ENCODE measurements at regions not wholly inside any gene's neighbourhood (a gene's known extent, or its start where the extent isn't known, plus 50 kb on each side); places are given as distances from the start of the nearest gene placed in this dataset.

GRCh38 chr9:6703898-6704639, 53.7 kb upstream of the KDM4C start:
- Mint-ChIP-seq H3K27ac (peak overlapping the region; percentile 91), H3K36me3 (ENCODE audit: low read depth) (no peaks in the 10 kb centered on the region), H3K4me1 (ENCODE audit: low read depth) (peaks cover 11% of the 10 kb centered on the region), H3K4me3 (peak overlapping the region; percentile 94), H3K9me3 (peaks cover 3% of the 10 kb centered on the region), H3K27me3 (no peaks in the 10 kb centered on the region)
- DNase-seq (peak; percentile 92), ATAC-seq (peak; percentile 86)
- ChIA-PET CTCF (interaction anchor here (1.5 to 1.6 kb wide), 2 partner anchors 37 to 119 kb away, joined by 4 to 6 read pairs; no protein-coding TSS in a partner anchor), POLR2A (interaction anchor here (0.8 to 4.4 kb wide), 10 partner anchors 11 to 292 kb away, joined by 3 to 43 read pairs (median 6); partner anchors contain the start of gene KDM4C)
- intact Hi-C loops (cut with micrococcal nuclease) = no loop called here
- no peak for TF ChIP-seq CTCF (IDR thresholded peaks at IDR 0.05)

GRCh38 chr9:6702707-6703106, 55.1 kb upstream of the KDM4C start:
- Mint-ChIP-seq H3K27me3 (no peaks in the 10 kb centered on the region), H3K9me3 (no peaks in the 10 kb centered on the region), H3K27ac (peak overlapping the region; percentile 91), H3K4me3 (peak overlapping the region; percentile 94), H3K4me1 (ENCODE audit: low read depth) (peaks cover 11% of the 10 kb centered on the region), H3K36me3 (ENCODE audit: low read depth) (no peaks in the 10 kb centered on the region)
- no peak for ATAC-seq
- ChIA-PET POLR2A (interaction anchor here (1.3 to 4.4 kb wide), 6 partner anchors 10 to 55 kb away, joined by 5 to 43 read pairs (median 17); partner anchors contain the start of gene KDM4C), CTCF (interaction anchor here (1.5 kb wide), 1 partner anchor 118 kb away, joined by 4 read pairs; no protein-coding TSS in a partner anchor)
- no peak for DNase-seq
- intact Hi-C loops (cut with micrococcal nuclease) = no loop called here
- no peak for TF ChIP-seq CTCF (IDR thresholded peaks at IDR 0.05)

- Mint-ChIP-seq H3K27me3 (no peaks in the 10 kb centered on the region), H3K27ac (no peak overlapping the region), H3K36me3 (ENCODE audit: low read depth) (no peaks in the 10 kb centered on the region), H3K4me3 (no peak overlapping the region), H3K9me3 (no peaks in the 10 kb centered on the region), H3K4me1 (ENCODE audit: low read depth) (no peaks in the 10 kb centered on the region)
- intact Hi-C loops (cut with micrococcal nuclease) = no loop called here
- DNase-seq = no peak
- ATAC-seq = no peak
- ChIA-PET POLR2A (no interaction called here), CTCF (no interaction called here)
- TF ChIP-seq CTCF (IDR thresholded peaks at IDR 0.05) = no peak
These were observed 50.6 kb upstream of the GLDC start for GRCh38 chr9:6696178-6696577.

DNA sequence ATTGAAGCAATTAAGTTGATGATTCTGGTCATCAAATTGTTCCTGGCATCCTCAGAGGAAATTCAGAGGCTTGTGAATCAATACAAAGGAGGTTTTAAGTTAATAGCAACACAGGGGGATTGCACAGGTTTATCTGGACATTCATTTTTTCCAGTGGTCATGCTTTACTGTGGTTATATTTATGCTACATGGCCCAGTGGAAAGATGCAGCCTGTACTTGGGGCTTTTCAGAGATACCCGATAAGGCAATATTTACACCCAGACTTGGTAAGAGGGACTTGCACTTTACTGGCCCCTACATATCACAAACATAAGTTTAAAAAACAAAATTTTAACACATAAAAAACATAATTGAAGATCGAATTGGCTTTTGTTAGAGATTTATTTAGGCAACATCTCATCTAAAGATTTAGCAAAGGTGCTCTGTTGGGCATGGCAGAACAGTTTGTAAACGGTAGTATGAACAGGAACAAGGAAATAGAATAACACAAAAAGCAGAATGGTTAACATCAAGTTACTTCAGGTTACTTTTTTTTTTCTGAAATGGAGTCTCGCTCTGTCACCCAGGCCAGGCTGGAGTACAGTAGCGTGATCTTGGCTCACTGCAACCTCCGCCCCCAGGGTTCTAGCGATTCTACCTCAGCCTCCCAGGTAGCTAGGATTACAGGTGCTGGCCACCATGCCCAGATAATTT, 49.7 kb upstream of the GLDC start:
- intact Hi-C loops (cut with micrococcal nuclease) = no loop called here
- H3K4me3 Mint-ChIP-seq = no peak overlapping the region
- no peak for DNase-seq
- no peaks in the 10 kb centered on the region for H3K36me3 Mint-ChIP-seq (ENCODE audit: low read depth)
- no peak for TF ChIP-seq CTCF (IDR thresholded peaks at IDR 0.05)
- POLR2A ChIA-PET = no interaction called here
- CTCF ChIA-PET = no interaction called here
- no peak overlapping the region for H3K27ac Mint-ChIP-seq
- no peaks in the 10 kb centered on the region for H3K27me3 Mint-ChIP-seq
- ATAC-seq = no peak
- H3K4me1 Mint-ChIP-seq (ENCODE audit: low read depth) = no peaks in the 10 kb centered on the region
- no peaks in the 10 kb centered on the region for H3K9me3 Mint-ChIP-seq
